Trophoblast cell (in vitro differentiated cells and primary cell): ENCODE measurements at regions not wholly inside any gene's neighbourhood (a gene's known extent, or its start where the extent isn't known, plus 50 kb on each side); places are given as distances from the start of the nearest gene placed in this dataset.
"Not testable (repeated sequence)": the region's sequence is repeated elsewhere in the genome, so short reads cannot be mapped to it uniquely, and the experiment has no call there.

Experiments
- DNase-seq, 2 donors: peaks; one replicate each; pipeline ENCODE4 v3.0.0-alpha.2; 2016
- H2AFZ ChIP-seq: 2 replicates; pipeline ENCODE4 v1.6.1; 2013; ENCODE audit warnings: low read length, moderate library complexity, mild to moderate bottlenecking; ENCODE audit not compliant: insufficient read depth, poor library complexity
- H2AK5ac ChIP-seq: 2 replicates; pipeline ENCODE4 v1.6.1; 2013; ENCODE audit warnings: mild to moderate bottlenecking, low read length
- H2BK120ac ChIP-seq: 2 replicates; pipeline ENCODE4 v1.6.1; 2013; ENCODE audit warnings: low read length, mild to moderate bottlenecking, moderate library complexity; ENCODE audit not compliant: insufficient read depth, poor library complexity
- H2BK12ac ChIP-seq: 2 replicates; pipeline ENCODE4 v1.6.1; 2013; ENCODE audit warnings: mild to moderate bottlenecking, low read length, moderate library complexity
- H2BK5ac ChIP-seq: 2 replicates; pipeline ENCODE4 v1.6.1; 2013; ENCODE audit warnings: low read length, low read depth, moderate library complexity, mild to moderate bottlenecking; ENCODE audit not compliant: poor library complexity
- H3K14ac ChIP-seq: 2 replicates; pipeline ENCODE4 v1.6.1; 2013; ENCODE audit warnings: mild to moderate bottlenecking, low read length
- H3K18ac ChIP-seq: 2 replicates; pipeline ENCODE4 v1.6.1; 2013; ENCODE audit warnings: mild to moderate bottlenecking, low read length
- H3K23ac ChIP-seq: 2 replicates; pipeline ENCODE4 v1.6.1; 2013; ENCODE audit warnings: low read length
- H3K27ac ChIP-seq: 2 replicates; pipeline ENCODE4 v1.5.1; 2013; ENCODE audit warnings: low read depth, mild to moderate bottlenecking, inconsistent platforms, low read length, moderate library complexity
- H3K27me3 ChIP-seq: 2 replicates; pipeline ENCODE4 v1.6.1; 2013; ENCODE audit warnings: inconsistent platforms, mild to moderate bottlenecking, low read length, moderate library complexity; ENCODE audit not compliant: insufficient read depth
- H3K36me3 ChIP-seq, 2 experiments: 1 replicate in 1 of 2; 2 replicates in 1 of 2; pipeline ENCODE4 v1.6.1; 2013; ENCODE audit warnings: low read length in 2 of 2, mild to moderate bottlenecking in 2 of 2, moderate library complexity in 1 of 2; ENCODE audit not compliant: insufficient read depth in 2 of 2, control insufficient read depth in 1 of 2
- H3K4ac ChIP-seq: 2 replicates; pipeline ENCODE4 v1.6.1; 2013; ENCODE audit warnings: low read depth, mild to moderate bottlenecking, low read length, moderate library complexity
- H3K4me1 ChIP-seq, 2 experiments: 1 replicate in 1 of 2; 2 replicates in 1 of 2; pipeline ENCODE4 v1.6.1; 2013; ENCODE audit warnings: low read length in 2 of 2, mild to moderate bottlenecking in 2 of 2, moderate library complexity in 1 of 2; ENCODE audit not compliant: insufficient read depth in 2 of 2, control insufficient read depth in 1 of 2
- H3K4me2 ChIP-seq: 2 replicates; pipeline ENCODE4 v1.6.1; 2013; ENCODE audit warnings: inconsistent platforms, mild to moderate bottlenecking, low read length, moderate library complexity
- H3K4me3 ChIP-seq: 2 replicates; pipeline ENCODE4 v1.5.1; 2013; ENCODE audit warnings: mild to moderate bottlenecking, low read depth, low read length, inconsistent platforms
- H3K79me1 ChIP-seq: one replicate; pipeline ENCODE4 v1.6.1; 2013; ENCODE audit warnings: low read length
- H3K79me2 ChIP-seq: 2 replicates; pipeline ENCODE4 v1.6.1; 2013; ENCODE audit warnings: low read length, mild to moderate bottlenecking; ENCODE audit not compliant: control insufficient read depth, insufficient read depth, poor library complexity
- H3K9ac ChIP-seq: 2 replicates; pipeline ENCODE4 v1.6.1; 2013; ENCODE audit warnings: mild to moderate bottlenecking, low read length
- H3K9me3 ChIP-seq: 2 replicates; pipeline ENCODE4 v1.6.1; 2013; ENCODE audit warnings: low read depth, mild to moderate bottlenecking, control low read depth, inconsistent platforms, low read length; ENCODE audit not compliant: insufficient read depth
- H4K12ac ChIP-seq: 2 replicates; pipeline ENCODE4 v1.6.1; 2013; ENCODE audit warnings: low read depth, mild to moderate bottlenecking, low read length, moderate library complexity
- H4K8ac ChIP-seq: 2 replicates; pipeline ENCODE4 v1.6.1; 2013; ENCODE audit warnings: low read depth, mild to moderate bottlenecking, low read length, moderate library complexity
- H4K91ac ChIP-seq: one replicate; pipeline ENCODE4 v1.6.1; 2013; ENCODE audit warnings: low read depth, mild to moderate bottlenecking, low read length, moderate library complexity
- WGBS: extraction: QIAGEN DNeasy Blood & Tissue Kit; methylation state at CpG from one replicate; pipeline ENCODE4 v1.1.7; 2013; ENCODE audit warnings: missing lambda C conversion rate; ENCODE audit not compliant: insufficient read length, insufficient coverage; ENCODE audit errors: extremely low coverage; 5-methylcytosine and 5-hydroxymethylcytosine counted together

- WGBS = no CpG with 5 or more reads among the region's 3 CpGs
- no peak overlapping the region for H3K18ac ChIP-seq
- H4K91ac ChIP-seq = no peak overlapping the region
- no peak overlapping the region for H2BK5ac ChIP-seq
- H3K79me2 ChIP-seq = no peaks in the 10 kb centered on the region
- no peak overlapping the region for H3K14ac ChIP-seq
- H2BK12ac ChIP-seq = no peak overlapping the region
- H2AK5ac ChIP-seq = no peak overlapping the region
- H3K4me2 ChIP-seq = no peak overlapping the region
- H3K4me1 ChIP-seq = no peaks in the 10 kb centered on the region
- no peaks in the 10 kb centered on the region for H3K36me3 ChIP-seq
- no peak overlapping the region for H2BK120ac ChIP-seq
- H4K8ac ChIP-seq = no peak overlapping the region
- no peak overlapping the region for H3K9ac ChIP-seq
- H2AFZ ChIP-seq = no peak overlapping the region
- no peak overlapping the region for H3K4ac ChIP-seq
- H3K27ac ChIP-seq = no peak overlapping the region
- H3K79me1 ChIP-seq = no peaks in the 10 kb centered on the region
- H4K12ac ChIP-seq = no peak overlapping the region
- H3K4me3 ChIP-seq = no peak overlapping the region
- H3K23ac ChIP-seq = no peak overlapping the region
- H3K9me3 ChIP-seq = no peaks in the 10 kb centered on the region
- no peak for DNase-seq
- no peaks in the 10 kb centered on the region for H3K27me3 ChIP-seq
Observed at GRCh38 chr18:41643427-41643826, 311.6 kb upstream of the PIK3C3 start.

DNA sequence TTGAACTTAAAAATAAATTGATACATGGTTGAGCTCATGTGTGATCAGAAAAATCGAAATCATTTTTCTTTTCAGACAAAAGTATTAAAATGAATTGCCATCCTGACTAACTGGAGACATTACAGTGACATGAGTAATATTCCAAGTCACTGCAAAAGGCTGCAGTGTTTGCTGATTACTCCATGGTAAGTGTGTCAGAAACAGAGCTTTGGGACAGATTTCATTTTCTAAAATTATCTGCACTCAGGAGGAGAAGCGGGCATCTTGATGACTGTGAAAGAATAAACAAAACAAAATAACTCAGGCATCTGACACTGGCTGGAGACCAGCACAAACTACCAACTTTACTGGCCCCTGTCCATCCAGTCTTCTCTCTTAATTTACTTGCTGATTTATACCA, 312.3 kb upstream of the PIK3C3 start:
- Histone ChIP-seq H2AK5ac (no peak overlapping the region), H2AFZ (no peak overlapping the region), H2BK120ac (no peak overlapping the region), H3K27ac (no peak overlapping the region), H3K4me2 (no peak overlapping the region), H4K12ac (no peak overlapping the region), H3K4me3 (no peak overlapping the region), H3K79me2 (no peaks in the 10 kb centered on the region), H3K14ac (no peak overlapping the region), H2BK5ac (no peak overlapping the region), H4K91ac (no peak overlapping the region), H3K18ac (no peak overlapping the region), H2BK12ac (no peak overlapping the region), H3K23ac (no peak overlapping the region), H3K79me1 (no peaks in the 10 kb centered on the region), H3K27me3 (no peaks in the 10 kb centered on the region), H3K4ac (no peak overlapping the region), H3K9ac (no peak overlapping the region), H4K8ac (no peak overlapping the region), H3K9me3 (no peaks in the 10 kb centered on the region), H3K4me1 (no peaks in the 10 kb centered on the region), H3K36me3 (no peaks in the 10 kb centered on the region)
- no CpG with 5 or more reads among the region's 2 CpGs for WGBS
- no peak for DNase-seq

GRCh38 chr18:41639218-41639617, 315.8 kb upstream of the PIK3C3 start:
- H3K4me2 ChIP-seq = no peak overlapping the region

GRCh38 chr18:41631723-41632285, 323.2 kb upstream of the PIK3C3 start:
- H3K79me2 ChIP-seq, H3K4me1 ChIP-seq, DNase-seq, H3K14ac ChIP-seq, H2BK12ac ChIP-seq, H3K23ac ChIP-seq, H3K79me1 ChIP-seq, H2AK5ac ChIP-seq, H3K27me3 ChIP-seq, H3K27ac ChIP-seq, H3K18ac ChIP-seq, H3K36me3 ChIP-seq, H2BK120ac ChIP-seq, H3K4ac ChIP-seq, H3K9ac ChIP-seq, H3K9me3 ChIP-seq: not testable (repeated sequence)
- Histone ChIP-seq H3K4me2 (peak overlapping the region; percentile 55), H2BK5ac (peak overlapping the region; percentile 3), H3K4me3 (peak overlapping the region; percentile 75), H4K12ac (peak overlapping the region; percentile 84), H4K91ac (peak overlapping the region; percentile 80), H2AFZ (peak overlapping the region; percentile 71), H4K8ac (peak overlapping the region; percentile 53)
- no CpG with 5 or more reads among the region's 26 CpGs for WGBS

More at GRCh38 chr18:41639218-41639617, 315.8 kb upstream of the PIK3C3 start:
- no peak overlapping the region for H2BK5ac ChIP-seq
- H4K12ac ChIP-seq = no peak overlapping the region
- H3K14ac ChIP-seq = no peak overlapping the region
- H3K79me1 ChIP-seq = no peaks in the 10 kb centered on the region
- H3K4me3 ChIP-seq = no peak overlapping the region
- H3K9me3 ChIP-seq = no peaks in the 10 kb centered on the region
- no peaks in the 10 kb centered on the region for H3K4me1 ChIP-seq
- H3K4ac ChIP-seq = no peak overlapping the region
- no peak overlapping the region for H2BK12ac ChIP-seq
- no peak overlapping the region for H3K27ac ChIP-seq
- no peak overlapping the region for H3K23ac ChIP-seq
- no peak overlapping the region for H3K18ac ChIP-seq
- H2AFZ ChIP-seq = no peak overlapping the region
- H3K79me2 ChIP-seq = no peaks in the 10 kb centered on the region
- no peak overlapping the region for H2BK120ac ChIP-seq
- no peaks in the 10 kb centered on the region for H3K36me3 ChIP-seq
- H2AK5ac ChIP-seq = no peak overlapping the region
- H4K91ac ChIP-seq = no peak overlapping the region
- H4K8ac ChIP-seq = no peak overlapping the region
- no peak for DNase-seq
- no peaks in the 10 kb centered on the region for H3K27me3 ChIP-seq
- no peak overlapping the region for H3K9ac ChIP-seq
